ENCODE measurements at regions not wholly inside any gene's neighbourhood (a gene's known extent, or its start where the extent isn't known, plus 50 kb on each side); places are given as distances from the start of the nearest gene placed in this dataset.

GRCh38 chr6:150765067-150765764, 100.3 kb upstream of the MTHFD1L start:
- ATAC-seq (no peak), DNase-seq (ENCODE audit: low spot score) (no peak)
- H3K9me2 ChIP-seq (ENCODE audit: insufficient read depth) = no peaks in the 10 kb centered on the region
- no peaks in the 10 kb centered on the region for H3K79me2 ChIP-seq (replicated peaks; ENCODE audit: insufficient read depth)
- H3K27ac ChIP-seq (ENCODE audit: low read depth) = no peak overlapping the region
- H3K27me3 Mint-ChIP-seq (ENCODE audit: insufficient read depth, low read depth, poor library complexity) = peaks cover 4% of the 10 kb centered on the region
- peaks cover 27% of the 10 kb centered on the region for H3K4me1 Mint-ChIP-seq
- H4K20me1 ChIP-seq (replicated peaks; ENCODE audit: insufficient read depth) = no peaks in the 10 kb centered on the region
- H3K4me3 ChIP-seq = no peak overlapping the region
- no peak overlapping the region for H3K4me2 ChIP-seq
- H2AFZ ChIP-seq = no peak overlapping the region
- no peaks in the 10 kb centered on the region for H3K36me3 Mint-ChIP-seq (ENCODE audit: low read depth)
- H3F3A ChIP-seq (replicated peaks; ENCODE audit: low read depth) = no peaks in the 10 kb centered on the region
- TF ChIP-seq POLR2AphosphoS5 (IDR thresholded peaks at IDR 0.05; ENCODE audit: low read depth) = no peak
- TF ChIP-seq, protein P1, sequence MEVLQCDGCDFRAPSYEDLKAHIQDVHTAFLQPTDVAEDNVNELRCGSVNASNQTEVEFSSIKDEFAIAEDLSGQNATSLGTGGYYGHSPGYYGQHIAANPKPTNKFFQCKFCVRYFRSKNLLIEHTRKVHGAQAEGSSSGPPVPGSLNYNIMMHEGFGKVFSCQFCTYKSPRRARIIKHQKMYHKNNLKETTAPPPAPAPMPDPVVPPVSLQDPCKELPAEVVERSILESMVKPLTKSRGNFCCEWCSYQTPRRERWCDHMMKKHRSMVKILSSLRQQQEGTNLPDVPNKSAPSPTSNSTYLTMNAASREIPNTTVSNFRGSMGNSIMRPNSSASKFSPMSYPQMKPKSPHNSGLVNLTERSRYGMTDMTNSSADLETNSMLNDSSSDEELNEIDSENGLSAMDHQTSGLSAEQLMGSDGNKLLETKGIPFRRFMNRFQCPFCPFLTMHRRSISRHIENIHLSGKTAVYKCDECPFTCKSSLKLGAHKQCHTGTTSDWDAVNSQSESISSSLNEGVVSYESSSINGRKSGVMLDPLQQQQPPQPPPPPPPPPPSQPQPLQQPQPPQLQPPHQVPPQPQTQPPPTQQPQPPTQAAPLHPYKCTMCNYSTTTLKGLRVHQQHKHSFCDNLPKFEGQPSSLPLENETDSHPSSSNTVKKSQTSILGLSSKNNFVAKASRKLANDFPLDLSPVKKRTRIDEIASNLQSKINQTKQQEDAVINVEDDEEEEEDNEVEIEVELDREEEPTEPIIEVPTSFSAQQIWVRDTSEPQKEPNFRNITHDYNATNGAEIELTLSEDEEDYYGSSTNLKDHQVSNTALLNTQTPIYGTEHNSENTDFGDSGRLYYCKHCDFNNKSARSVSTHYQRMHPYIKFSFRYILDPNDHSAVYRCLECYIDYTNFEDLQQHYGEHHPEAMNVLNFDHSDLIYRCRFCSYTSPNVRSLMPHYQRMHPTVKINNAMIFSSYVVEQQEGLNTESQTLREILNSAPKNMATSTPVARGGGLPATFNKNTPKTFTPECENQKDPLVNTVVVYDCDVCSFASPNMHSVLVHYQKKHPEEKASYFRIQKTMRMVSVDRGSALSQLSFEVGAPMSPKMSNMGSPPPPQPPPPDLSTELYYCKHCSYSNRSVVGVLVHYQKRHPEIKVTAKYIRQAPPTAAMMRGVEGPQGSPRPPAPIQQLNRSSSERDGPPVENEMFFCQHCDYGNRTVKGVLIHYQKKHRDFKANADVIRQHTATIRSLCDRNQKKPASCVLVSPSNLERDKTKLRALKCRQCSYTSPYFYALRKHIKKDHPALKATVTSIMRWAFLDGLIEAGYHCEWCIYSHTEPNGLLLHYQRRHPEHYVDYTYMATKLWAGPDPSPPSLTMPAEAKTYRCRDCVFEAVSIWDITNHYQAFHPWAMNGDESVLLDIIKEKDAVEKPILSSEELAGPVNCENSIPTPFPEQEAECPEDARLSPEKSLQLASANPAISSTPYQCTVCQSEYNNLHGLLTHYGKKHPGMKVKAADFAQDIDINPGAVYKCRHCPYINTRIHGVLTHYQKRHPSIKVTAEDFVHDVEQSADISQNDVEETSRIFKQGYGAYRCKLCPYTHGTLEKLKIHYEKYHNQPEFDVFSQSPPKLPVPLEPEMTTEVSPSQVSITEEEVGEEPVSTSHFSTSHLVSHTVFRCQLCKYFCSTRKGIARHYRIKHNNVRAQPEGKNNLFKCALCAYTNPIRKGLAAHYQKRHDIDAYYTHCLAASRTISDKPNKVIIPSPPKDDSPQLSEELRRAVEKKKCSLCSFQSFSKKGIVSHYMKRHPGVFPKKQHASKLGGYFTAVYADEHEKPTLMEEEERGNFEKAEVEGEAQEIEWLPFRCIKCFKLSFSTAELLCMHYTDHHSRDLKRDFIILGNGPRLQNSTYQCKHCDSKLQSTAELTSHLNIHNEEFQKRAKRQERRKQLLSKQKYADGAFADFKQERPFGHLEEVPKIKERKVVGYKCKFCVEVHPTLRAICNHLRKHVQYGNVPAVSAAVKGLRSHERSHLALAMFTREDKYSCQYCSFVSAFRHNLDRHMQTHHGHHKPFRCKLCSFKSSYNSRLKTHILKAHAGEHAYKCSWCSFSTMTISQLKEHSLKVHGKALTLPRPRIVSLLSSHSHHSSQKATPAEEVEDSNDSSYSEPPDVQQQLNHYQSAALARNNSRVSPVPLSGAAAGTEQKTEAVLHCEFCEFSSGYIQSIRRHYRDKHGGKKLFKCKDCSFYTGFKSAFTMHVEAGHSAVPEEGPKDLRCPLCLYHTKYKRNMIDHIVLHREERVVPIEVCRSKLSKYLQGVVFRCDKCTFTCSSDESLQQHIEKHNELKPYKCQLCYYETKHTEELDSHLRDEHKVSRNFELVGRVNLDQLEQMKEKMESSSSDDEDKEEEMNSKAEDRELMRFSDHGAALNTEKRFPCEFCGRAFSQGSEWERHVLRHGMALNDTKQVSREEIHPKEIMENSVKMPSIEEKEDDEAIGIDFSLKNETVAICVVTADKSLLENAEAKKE (CRISPR knock-in tag; IDR thresholded peaks at IDR 0.05) = no peak
- peaks cover 25% of the 10 kb centered on the region for H3K4me1 ChIP-seq (ENCODE audit: insufficient read depth)
- H3K9me3 Mint-ChIP-seq = no peaks in the 10 kb centered on the region
- no peak overlapping the region for H3K4me3 Mint-ChIP-seq
- no peaks in the 10 kb centered on the region for H3K27me3 ChIP-seq (ENCODE audit: insufficient read depth)
- H3K27ac Mint-ChIP-seq = no peak overlapping the region
- no peaks in the 10 kb centered on the region for H3K36me3 ChIP-seq (ENCODE audit: insufficient read depth)

DNA sequence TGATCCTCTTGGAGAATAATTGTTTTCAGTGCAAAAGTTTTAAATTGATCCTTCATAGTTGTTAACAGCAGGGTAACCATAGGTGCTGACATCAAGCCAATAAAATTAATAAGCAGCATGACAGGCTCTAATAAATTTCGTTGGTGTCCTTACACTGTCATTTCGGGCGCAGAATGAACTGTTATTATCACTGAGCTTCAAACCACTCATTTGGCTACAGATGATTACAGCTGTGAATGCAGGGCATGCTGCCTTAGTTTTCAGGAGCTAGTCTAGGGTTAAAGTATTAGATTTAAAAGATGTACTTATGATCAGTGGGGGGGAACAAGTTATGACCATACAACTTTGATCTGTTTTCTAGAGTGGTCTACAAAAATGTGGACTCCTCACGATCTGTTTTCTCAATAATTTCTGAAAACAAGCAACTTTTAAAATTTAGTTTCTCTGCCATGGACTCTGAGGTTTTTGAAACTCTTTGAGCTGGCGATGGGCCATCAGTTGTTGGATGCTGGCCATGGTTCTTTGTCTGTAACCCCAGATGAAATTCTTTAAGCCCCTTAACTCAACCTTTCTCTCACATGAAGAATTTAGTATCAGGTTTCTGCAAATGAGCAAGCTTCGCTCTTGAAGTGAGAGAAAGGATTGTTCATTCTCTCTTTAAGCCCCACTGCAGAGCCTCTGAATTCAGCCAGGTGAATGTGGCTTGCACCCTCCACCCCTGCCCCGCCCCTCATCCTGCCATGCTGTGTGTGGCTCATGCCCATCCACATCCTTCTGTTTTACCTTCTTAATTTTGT, 99.1 kb upstream of the MTHFD1L start:
- Histone ChIP-seq H3K27me3 (ENCODE audit: insufficient read depth) (no peaks in the 10 kb centered on the region), H2AFZ (no peak overlapping the region), H3K9me2 (ENCODE audit: insufficient read depth) (no peaks in the 10 kb centered on the region), H3K27ac (ENCODE audit: low read depth) (no peak overlapping the region), H3F3A (replicated peaks; ENCODE audit: low read depth) (no peaks in the 10 kb centered on the region), H3K4me2 (no peak overlapping the region), H3K79me2 (replicated peaks; ENCODE audit: insufficient read depth) (no peaks in the 10 kb centered on the region), H3K36me3 (ENCODE audit: insufficient read depth) (no peaks in the 10 kb centered on the region), H3K4me3 (no peak overlapping the region), H3K4me1 (ENCODE audit: insufficient read depth) (peaks cover 25% of the 10 kb centered on the region), H4K20me1 (replicated peaks; ENCODE audit: insufficient read depth) (no peaks in the 10 kb centered on the region)
- Mint-ChIP-seq H3K4me1 (peaks cover 27% of the 10 kb centered on the region), H3K36me3 (ENCODE audit: low read depth) (no peaks in the 10 kb centered on the region), H3K27me3 (ENCODE audit: insufficient read depth, low read depth, poor library complexity) (peaks cover 4% of the 10 kb centered on the region), H3K4me3 (no peak overlapping the region), H3K27ac (no peak overlapping the region), H3K9me3 (no peaks in the 10 kb centered on the region)
- no peak for DNase-seq (ENCODE audit: low spot score)
- ATAC-seq = peak; percentile 70
- TF ChIP-seq, protein P1 (CRISPR knock-in tag; IDR thresholded peaks at IDR 0.05) = no peak
